K562 (cell line): ENCODE measurements at regions not wholly inside any gene's neighbourhood (a gene's known extent, or its start where the extent isn't known, plus 50 kb on each side); places are given as distances from the start of the nearest gene placed in this dataset.

Experiments used
- ATAC-seq: fragments of 200-7000 bp; cut with Tn5 transposase; 3 replicates; pipeline ENCODE4 v1.9.1; 2020; ENCODE audit warnings: moderate library complexity
- BruUV-seq: library from RNA; stranded (reverse); fragments of 400-500 nt; replicated peaks from 2 replicates; lab custom pipeline; 2021; lab: Mats Ljungman, UMichigan
- CTCF ChIA-PET: fragments of 300-600 bp; formaldehyde crosslinking; extraction: SDS; loops from one replicate; lab custom pipeline; 2021; ENCODE audit warnings: low intra/inter-chr PET ratio; lab: Yijun Ruan, JAX
- POLR2A ChIA-PET: fragments of 300-600, 350-650 bp; sonication (Branson Sonifier 250); formaldehyde crosslinking; extraction: SDS; loops from one replicate; lab custom pipeline; 2021; ENCODE audit warnings: antibody characterized with exemption, inconsistent platforms; lab: Yijun Ruan, JAX
- DNase-seq, 4 experiments: peaks; one replicate each; pipeline versions ENCODE4 v3.0.0 to v3.0.0-alpha.2; 2011 to 2018; ENCODE audit warnings: low spot score in 3 of 4, mixed read lengths in 3 of 4; ENCODE audit errors: extremely low read depth in 1 of 4
- FAIRE-seq: peaks from 2 replicates; lab custom pipeline; 2011; peaks lifted over from hg19 to GRCh38; lab: Jason Lieb, UNC
- H2AFZ ChIP-seq: 2 replicates; pipeline ENCODE4 v1.6.0; 2011; ENCODE audit warnings: low read depth, low read length, control low read depth, inconsistent platforms
- H3K27ac ChIP-seq: fragments of 200-600 bp; 3 replicates; pipeline ENCODE4 v1.8.0; 2011; ENCODE audit warnings: low read depth, mild to moderate bottlenecking, control low read depth, inconsistent platforms, low read length, moderate library complexity, mixed read lengths; ENCODE audit errors: extremely low read depth
- H3K27me3 ChIP-seq, 2 experiments: fragments of 300-600 bp in 1 of 2; 2 replicates in 1 of 2; 3 replicates in 1 of 2; pipeline versions ENCODE4 v1.6.0 to v1.8.0; 2011; ENCODE audit warnings: inconsistent platforms in 2 of 2, low read length in 2 of 2, mild to moderate bottlenecking in 1 of 2, mixed read lengths in 1 of 2, moderate library complexity in 1 of 2; ENCODE audit not compliant: control insufficient read depth in 2 of 2, insufficient read depth in 2 of 2
- H3K36me3 ChIP-seq: fragments of 300-600 bp; 3 replicates; pipeline ENCODE4 v1.8.0; 2011; ENCODE audit warnings: mild to moderate bottlenecking, low read length, inconsistent platforms; ENCODE audit not compliant: control insufficient read depth, insufficient read depth
- H3K4me1 ChIP-seq, 2 experiments: fragments of 200-600 bp in 1 of 2; replicated peaks in 1 of 2; 2 replicates in 1 of 2; 3 replicates in 1 of 2; pipeline versions ENCODE4 v1.5.1 to v1.8.0; 2011; ENCODE audit warnings: inconsistent platforms in 2 of 2, low read length in 2 of 2, mild to moderate bottlenecking in 1 of 2, mixed read lengths in 1 of 2, moderate library complexity in 1 of 2; ENCODE audit not compliant: control insufficient read depth in 2 of 2, insufficient read depth in 2 of 2
- H3K4me2 ChIP-seq: 2 replicates; pipeline ENCODE4 v1.6.1; 2011; ENCODE audit warnings: low read length, control low read depth, inconsistent platforms, mixed read lengths; ENCODE audit not compliant: insufficient read depth
- H3K4me3 ChIP-seq: fragments of 200-600 bp; sonication (generic), shearing (Covaris generic); 2 replicates; pipeline ENCODE4 v1.5.1; 2016; ENCODE audit warnings: control low read depth, inconsistent platforms
- H3K79me2 ChIP-seq: fragments of 200-600 bp; 3 replicates; pipeline ENCODE4 v1.8.0; 2011; ENCODE audit warnings: low read length, inconsistent platforms; ENCODE audit not compliant: control insufficient read depth, insufficient read depth
- H3K9ac ChIP-seq, 2 experiments: 2 replicates each; pipeline versions ENCODE4 v1.6.0 to v1.6.1; 2011; ENCODE audit warnings: low read depth in 2 of 2, low read length in 2 of 2, control low read depth in 1 of 2, inconsistent platforms in 1 of 2, mild to moderate bottlenecking in 1 of 2, mixed read lengths in 1 of 2; ENCODE audit not compliant: insufficient read depth in 1 of 2
- H3K9me1 ChIP-seq: one replicate; pipeline ENCODE4 v1.6.0; 2011; ENCODE audit warnings: inconsistent platforms, mild to moderate bottlenecking, low read length, moderate library complexity; ENCODE audit not compliant: control insufficient read depth, insufficient read depth
- H3K9me3 ChIP-seq: replicated peaks from 2 replicates; pipeline ENCODE4 v1.5.1; 2011; ENCODE audit warnings: low read depth, low read length, inconsistent platforms; ENCODE audit not compliant: control insufficient read depth, insufficient read depth
- H4K20me1 ChIP-seq: replicated peaks from 2 replicates; pipeline ENCODE4 v1.6.1; 2011; ENCODE audit warnings: low read length, inconsistent platforms, mixed read lengths; ENCODE audit not compliant: control insufficient read depth, insufficient read depth
- CC2D1A ChIP-seq: fragments of 450-650 bp; IDR thresholded peaks from 2 replicates; pipeline ENCODE4 v1.6.1; 2017; ENCODE audit warnings: mild to moderate bottlenecking
- JUNB ChIP-seq: fragments of 450-650 bp; formaldehyde crosslinking; conservative IDR thresholded peaks from 2 replicates; pipeline ENCODE4 v1.4.0; 2020; ENCODE audit warnings: mild to moderate bottlenecking
- PHF21A ChIP-seq: fragments of 450-650 bp; IDR thresholded peaks from 2 replicates; pipeline ENCODE4 v1.6.1; 2017; ENCODE audit warnings: low read depth, borderline replicate concordance
- SRSF7 ChIP-seq: fragments of 200-400 bp; formaldehyde crosslinking; optimal IDR thresholded peaks from 2 replicates; pipeline ENCODE3; 2017; ENCODE audit warnings: mild to moderate bottlenecking, low read depth, low read length
- SUPT5H ChIP-seq: fragments of 450-650 bp; IDR thresholded peaks from 2 replicates; pipeline ENCODE4 v1.6.1; 2016
- WGBS: fragments of 100-300 bp; shearing (Covaris generic); methylation state at CpG from one replicate; pipeline ENCODE4 v1.1.6; 2016; ENCODE audit warnings: low coverage, mixed read lengths; ENCODE audit not compliant: insufficient coverage; ENCODE audit errors: missing lambda C conversion rate; 5-methylcytosine and 5-hydroxymethylcytosine counted together
- in situ Hi-C: fragments of 300-500 bp; cut with MboI; formaldehyde crosslinking; loops from 4 replicates; pipeline ENCODE4 v1.15.0; 2018; ENCODE audit warnings: inconsistent platforms, mixed read lengths
- intact Hi-C: fragments of 100-400 bp; cut with micrococcal nuclease; formaldehyde crosslinking; loops from 2 replicates; pipeline ENCODE4 v1.14.2; 2022
- TF ChIP-seq, protein P1 (sequence below): fragments of 250-450 bp; sonication (Bioruptor Pico); IDR thresholded peaks from 2 replicates; pipeline ENCODE4 v1.9.0; 2021; ENCODE audit warnings: mild to moderate bottlenecking
- TF ChIP-seq, protein P2 (sequence below): conservative IDR thresholded peaks from 2 replicates; pipeline ENCODE4 v1.6.1; 2011; ENCODE audit warnings: low read depth, mild to moderate bottlenecking, low read length; ENCODE audit not compliant: control insufficient read depth
- TF ChIP-seq, protein P3 (sequence below): fragments of 250-450 bp; sonication (Bioruptor Pico); IDR thresholded peaks from 2 replicates; pipeline ENCODE4 v1.5.0; 2021

DNA sequence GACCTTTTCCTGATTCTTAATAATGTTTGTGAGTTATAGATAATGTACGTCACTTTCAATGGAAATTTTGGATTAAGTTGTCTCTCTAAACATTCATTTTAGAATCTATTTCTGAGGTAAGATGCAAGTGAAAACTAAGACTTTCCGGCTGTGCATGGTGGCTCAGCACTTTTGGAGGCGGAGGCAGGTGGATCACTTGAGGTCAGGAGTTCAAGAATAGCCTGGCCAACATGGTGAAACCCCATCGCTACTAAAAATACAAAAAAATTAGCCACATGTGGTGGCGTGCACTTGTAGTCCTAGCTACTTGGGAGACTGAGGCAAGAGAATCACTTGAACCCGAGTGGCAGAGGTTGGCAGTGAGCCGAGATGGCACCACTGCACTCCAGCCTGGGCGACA lies 524.6 kb upstream of the SLIT2 start:
- intact Hi-C loops: no loop called here
- DNase-seq: no peak
- ChIA-PET POLR2A (no interaction called here), CTCF (no interaction called here)
- H3K27ac ChIP-seq: no peak overlapping the region
- no peaks in the 10 kb centered on the region for H3K9me1 ChIP-seq
- H2AFZ ChIP-seq: no peak overlapping the region
- FAIRE-seq: no peak
- TF ChIP-seq PHF21A (no peak), SRSF7 (no peak), SUPT5H (no peak), CC2D1A (no peak), JUNB (CRISPR knock-in tag) (no peak)
- TF ChIP-seq, protein P1, sequence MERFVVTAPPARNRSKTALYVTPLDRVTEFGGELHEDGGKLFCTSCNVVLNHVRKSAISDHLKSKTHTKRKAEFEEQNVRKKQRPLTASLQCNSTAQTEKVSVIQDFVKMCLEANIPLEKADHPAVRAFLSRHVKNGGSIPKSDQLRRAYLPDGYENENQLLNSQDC (CRISPR knock-in tag): no peak
- TF ChIP-seq, protein P2, sequence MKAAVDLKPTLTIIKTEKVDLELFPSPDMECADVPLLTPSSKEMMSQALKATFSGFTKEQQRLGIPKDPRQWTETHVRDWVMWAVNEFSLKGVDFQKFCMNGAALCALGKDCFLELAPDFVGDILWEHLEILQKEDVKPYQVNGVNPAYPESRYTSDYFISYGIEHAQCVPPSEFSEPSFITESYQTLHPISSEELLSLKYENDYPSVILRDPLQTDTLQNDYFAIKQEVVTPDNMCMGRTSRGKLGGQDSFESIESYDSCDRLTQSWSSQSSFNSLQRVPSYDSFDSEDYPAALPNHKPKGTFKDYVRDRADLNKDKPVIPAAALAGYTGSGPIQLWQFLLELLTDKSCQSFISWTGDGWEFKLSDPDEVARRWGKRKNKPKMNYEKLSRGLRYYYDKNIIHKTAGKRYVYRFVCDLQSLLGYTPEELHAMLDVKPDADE: no peak
- TF ChIP-seq, protein P3, sequence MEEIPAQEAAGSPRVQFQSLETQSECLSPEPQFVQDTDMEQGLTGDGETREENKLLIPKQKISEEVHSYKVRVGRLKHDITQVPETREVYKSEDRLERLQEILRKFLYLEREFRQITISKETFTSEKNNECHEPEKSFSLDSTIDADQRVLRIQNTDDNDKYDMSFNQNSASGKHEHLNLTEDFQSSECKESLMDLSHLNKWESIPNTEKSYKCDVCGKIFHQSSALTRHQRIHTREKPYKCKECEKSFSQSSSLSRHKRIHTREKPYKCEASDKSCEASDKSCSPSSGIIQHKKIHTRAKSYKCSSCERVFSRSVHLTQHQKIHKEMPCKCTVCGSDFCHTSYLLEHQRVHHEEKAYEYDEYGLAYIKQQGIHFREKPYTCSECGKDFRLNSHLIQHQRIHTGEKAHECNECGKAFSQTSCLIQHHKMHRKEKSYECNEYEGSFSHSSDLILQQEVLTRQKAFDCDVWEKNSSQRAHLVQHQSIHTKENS (CRISPR knock-in tag): no peak
- H3K79me2 ChIP-seq: no peaks in the 10 kb centered on the region
- no peak for ATAC-seq
- in situ Hi-C loops: no loop called here
- WGBS: under 1% methylated on average over 8 of the region's 8 CpGs
- no peaks in the 10 kb centered on the region for H4K20me1 ChIP-seq
- H3K4me3 ChIP-seq: no peak overlapping the region
- no peaks in the 10 kb centered on the region for H3K27me3 ChIP-seq
- no peaks in the 10 kb centered on the region for H3K9me3 ChIP-seq
- no peak overlapping the region for H3K4me2 ChIP-seq
- H3K36me3 ChIP-seq: no peaks in the 10 kb centered on the region
- no peaks in the 10 kb centered on the region for H3K4me1 ChIP-seq
- no TSS peak for BruUV-seq
- H3K9ac ChIP-seq: no peak overlapping the region
